ENCODE measurements at regions not wholly inside any gene's neighbourhood (a gene's known extent, or its start where the extent isn't known, plus 50 kb on each side); places are given as distances from the start of the nearest gene placed in this dataset.

- TF ChIP-seq CTCF (IDR thresholded peaks at IDR 0.05) (no peak), POLR2AphosphoS5 (IDR thresholded peaks at IDR 0.05; ENCODE audit: low read depth, low read length) (no peak)
These were observed 295.9 kb upstream of the SOX4 start for GRCh38 chr6:21297665-21298064.
